CD14-positive monocyte (primary cell): ENCODE measurements at regions not wholly inside any gene's neighbourhood (a gene's known extent, or its start where the extent isn't known, plus 50 kb on each side); places are given as distances from the start of the nearest gene placed in this dataset.

Source experiments
- DNase-seq, 3 donors: peaks; one replicate each; pipeline ENCODE4 v3.0.0-alpha.2; 2011 to 2022
- H2AFZ ChIP-seq: 2 replicates; pipeline ENCODE4 v1.6.0; 2012; ENCODE audit warnings: mild to moderate bottlenecking, low read depth, low read length, inconsistent platforms; ENCODE audit not compliant: insufficient read depth, poor library complexity, severe bottlenecking
- H3K27ac ChIP-seq, 2 donors: 1 replicate in 1 of 2; 2 replicates in 1 of 2; pipeline ENCODE4 v1.5.1; 2012 to 2013; ENCODE audit warnings: low read length in 2 of 2, control low read depth in 1 of 2, inconsistent platforms in 1 of 2, low read depth in 1 of 2, mild to moderate bottlenecking in 1 of 2
- H3K27me3 ChIP-seq, 2 donors: one replicate each; pipeline versions ENCODE4 v1.6.0 to v1.6.1; 2011 to 2013; ENCODE audit warnings: low read length in 2 of 2; ENCODE audit not compliant: control insufficient read depth in 2 of 2, insufficient read depth in 2 of 2
- H3K36me3 ChIP-seq, 2 donors: replicated peaks in 1 of 2; 1 replicate in 1 of 2; 2 replicates in 1 of 2; pipeline versions ENCODE4 v1.5.1 to v1.6.1; 2012 to 2013; ENCODE audit warnings: low read length in 2 of 2, control low read depth in 1 of 2, inconsistent platforms in 1 of 2, mild to moderate bottlenecking in 1 of 2; ENCODE audit not compliant: insufficient read depth in 2 of 2, control insufficient read depth in 1 of 2
- H3K4me1 ChIP-seq, 2 donors: 1 replicate in 1 of 2; 2 replicates in 1 of 2; pipeline versions ENCODE4 v1.5.1 to v1.6.1; 2012 to 2013; ENCODE audit warnings: low read length in 2 of 2, control low read depth in 1 of 2, inconsistent platforms in 1 of 2, mild to moderate bottlenecking in 1 of 2, moderate library complexity in 1 of 2; ENCODE audit not compliant: insufficient read depth in 2 of 2, control insufficient read depth in 1 of 2
- H3K4me2 ChIP-seq: replicated peaks from 2 replicates; pipeline ENCODE3; 2012; ENCODE audit warnings: low read length, moderate library complexity, mild to moderate bottlenecking; ENCODE audit not compliant: poor library complexity, severe bottlenecking; ENCODE audit errors: extremely low read depth
- H3K4me3 ChIP-seq, 3 experiments: fragments of 200-600 bp in 1 of 3; sonication (generic) in 1 of 3; replicated peaks in 1 of 3; 1 replicate in 2 of 3; 2 replicates in 1 of 3; pipeline ENCODE4 v1.5.1; 2011 to 2013; ENCODE audit warnings: low read length in 3 of 3, mild to moderate bottlenecking in 3 of 3, control low read depth in 2 of 3, low read depth in 2 of 3, inconsistent platforms in 1 of 3, moderate library complexity in 1 of 3
- H3K79me2 ChIP-seq: 2 replicates; pipeline ENCODE4 v1.6.0; 2012; ENCODE audit warnings: mild to moderate bottlenecking, control low read depth, inconsistent platforms, low read length, moderate library complexity; ENCODE audit not compliant: insufficient read depth
- H3K9ac ChIP-seq: 2 replicates; pipeline ENCODE4 v1.6.0; 2017; ENCODE audit warnings: low read length, mild to moderate bottlenecking; ENCODE audit not compliant: insufficient read depth, poor library complexity, severe bottlenecking
- H3K9me3 ChIP-seq, 2 donors: replicated peaks in 1 of 2; 1 replicate in 1 of 2; 2 replicates in 1 of 2; pipeline versions ENCODE4 v1.5.1 to v1.6.1; 2012 to 2013; ENCODE audit warnings: low read length in 2 of 2, control low read depth in 1 of 2; ENCODE audit not compliant: control insufficient read depth in 1 of 2, insufficient read depth in 1 of 2
- H4K20me1 ChIP-seq: 2 replicates; pipeline ENCODE4 v1.6.0; 2012; ENCODE audit warnings: mild to moderate bottlenecking, low read length, control low read depth, moderate library complexity; ENCODE audit not compliant: insufficient read depth
- H3K27ac Mint-ChIP-seq, 7 donors: one replicate each; pipeline ENCODE4 v1.8.0; 2020; ENCODE audit warnings: mild to moderate bottlenecking in 7 of 7, mixed read lengths in 7 of 7, moderate library complexity in 6 of 7, inconsistent platforms in 2 of 7
- H3K27me3 Mint-ChIP-seq, 3 donors: one replicate each; pipeline ENCODE4 v1.8.0; 2021 to 2022; ENCODE audit warnings: low read depth in 3 of 3, mild to moderate bottlenecking in 3 of 3, mixed read lengths in 3 of 3, moderate library complexity in 3 of 3, inconsistent platforms in 1 of 3
- H3K36me3 Mint-ChIP-seq, 2 donors: one replicate each; pipeline ENCODE4 v1.8.0; 2020; ENCODE audit warnings: mixed read lengths in 2 of 2, inconsistent platforms in 1 of 2, mild to moderate bottlenecking in 1 of 2
- H3K4me1 Mint-ChIP-seq: one replicate; pipeline ENCODE4 v1.8.0; 2020; ENCODE audit warnings: mild to moderate bottlenecking, mixed read lengths
- H3K4me3 Mint-ChIP-seq, 2 donors: one replicate each; pipeline ENCODE4 v1.8.0; 2020; ENCODE audit warnings: mild to moderate bottlenecking in 2 of 2, mixed read lengths in 2 of 2, moderate library complexity in 1 of 2
- H3K9me3 Mint-ChIP-seq, 7 donors: one replicate each; pipeline ENCODE4 v1.8.0; 2020 to 2022; ENCODE audit warnings: mixed read lengths in 7 of 7, mild to moderate bottlenecking in 6 of 7, moderate library complexity in 6 of 7, inconsistent platforms in 2 of 7
- WGBS: methylation state at CpG from one replicate; pipeline ENCODE4 v1.1.5; 2013; ENCODE audit warnings: missing lambda C conversion rate; ENCODE audit not compliant: insufficient coverage; 5-methylcytosine and 5-hydroxymethylcytosine counted together
- intact Hi-C, 2 donors: fragments of 100-400 bp; cut with micrococcal nuclease; formaldehyde crosslinking; loops; one replicate each; pipeline versions ENCODE4 v1.15.0 to v1.15.1; 2023
- TF ChIP-seq, protein P1 (sequence below): fragments of 200-600 bp; IDR thresholded peaks from one replicate; pipeline ENCODE4 v1.8.0; 2022; ENCODE audit warnings: antibody characterized with exemption, mild to moderate bottlenecking

DNA sequence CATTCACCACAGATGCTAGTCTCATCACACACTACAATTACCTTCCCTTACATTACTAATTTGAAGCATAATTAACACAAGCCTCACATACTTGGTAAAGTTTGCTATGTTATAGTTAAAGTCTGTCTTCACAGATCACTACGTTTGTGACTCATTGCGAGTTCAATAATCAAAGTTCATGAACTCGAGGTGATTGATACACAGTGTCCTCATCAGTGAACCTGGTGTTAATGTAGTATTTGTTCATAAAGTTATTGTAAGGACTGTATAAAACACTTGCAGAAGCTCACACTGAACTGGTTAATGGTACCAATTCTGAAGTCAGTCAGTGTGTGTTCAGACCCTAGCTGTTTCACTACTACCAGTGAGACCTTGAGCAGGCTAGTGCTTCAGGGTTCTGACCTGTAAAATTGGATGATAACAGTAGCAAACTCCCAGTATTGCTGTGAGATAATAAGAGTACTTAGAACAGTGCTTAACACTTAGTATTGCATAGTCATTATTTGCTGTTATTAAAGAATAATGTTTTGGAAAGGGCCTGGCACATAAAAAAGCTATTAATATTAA lies 313.3 kb downstream of the LIG4 start:
- TF ChIP-seq, protein P1, sequence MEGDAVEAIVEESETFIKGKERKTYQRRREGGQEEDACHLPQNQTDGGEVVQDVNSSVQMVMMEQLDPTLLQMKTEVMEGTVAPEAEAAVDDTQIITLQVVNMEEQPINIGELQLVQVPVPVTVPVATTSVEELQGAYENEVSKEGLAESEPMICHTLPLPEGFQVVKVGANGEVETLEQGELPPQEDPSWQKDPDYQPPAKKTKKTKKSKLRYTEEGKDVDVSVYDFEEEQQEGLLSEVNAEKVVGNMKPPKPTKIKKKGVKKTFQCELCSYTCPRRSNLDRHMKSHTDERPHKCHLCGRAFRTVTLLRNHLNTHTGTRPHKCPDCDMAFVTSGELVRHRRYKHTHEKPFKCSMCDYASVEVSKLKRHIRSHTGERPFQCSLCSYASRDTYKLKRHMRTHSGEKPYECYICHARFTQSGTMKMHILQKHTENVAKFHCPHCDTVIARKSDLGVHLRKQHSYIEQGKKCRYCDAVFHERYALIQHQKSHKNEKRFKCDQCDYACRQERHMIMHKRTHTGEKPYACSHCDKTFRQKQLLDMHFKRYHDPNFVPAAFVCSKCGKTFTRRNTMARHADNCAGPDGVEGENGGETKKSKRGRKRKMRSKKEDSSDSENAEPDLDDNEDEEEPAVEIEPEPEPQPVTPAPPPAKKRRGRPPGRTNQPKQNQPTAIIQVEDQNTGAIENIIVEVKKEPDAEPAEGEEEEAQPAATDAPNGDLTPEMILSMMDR: no peak
- H3K4me1 Mint-ChIP-seq: no peaks in the 10 kb centered on the region
- Histone ChIP-seq H3K27ac (no peak overlapping the region), H2AFZ (no peak overlapping the region), H3K9me3 (peaks cover 0 to 7% of the 10 kb centered on the region in 2 donors), H3K27me3 (no peaks in the 10 kb centered on the region), H3K4me1 (no peaks in the 10 kb centered on the region), H3K79me2 (no peaks in the 10 kb centered on the region), H3K9ac (no peak overlapping the region), H3K4me2 (no peak overlapping the region), H3K4me3 (no peak overlapping the region), H3K36me3 (no peaks in the 10 kb centered on the region), H4K20me1 (no peaks in the 10 kb centered on the region)
- no peak overlapping the region for H3K27ac Mint-ChIP-seq
- H3K27me3 Mint-ChIP-seq: no peaks in the 10 kb centered on the region
- WGBS: 89% methylated on average over 3 of the region's 3 CpGs
- H3K36me3 Mint-ChIP-seq: no peaks in the 10 kb centered on the region
- H3K9me3 Mint-ChIP-seq: peaks cover 0 to 11% (median 6%) of the 10 kb centered on the region in 7 donors
- intact Hi-C loops: no loop called here
- DNase-seq: no peak
- H3K4me3 Mint-ChIP-seq: no peak overlapping the region

DNA sequence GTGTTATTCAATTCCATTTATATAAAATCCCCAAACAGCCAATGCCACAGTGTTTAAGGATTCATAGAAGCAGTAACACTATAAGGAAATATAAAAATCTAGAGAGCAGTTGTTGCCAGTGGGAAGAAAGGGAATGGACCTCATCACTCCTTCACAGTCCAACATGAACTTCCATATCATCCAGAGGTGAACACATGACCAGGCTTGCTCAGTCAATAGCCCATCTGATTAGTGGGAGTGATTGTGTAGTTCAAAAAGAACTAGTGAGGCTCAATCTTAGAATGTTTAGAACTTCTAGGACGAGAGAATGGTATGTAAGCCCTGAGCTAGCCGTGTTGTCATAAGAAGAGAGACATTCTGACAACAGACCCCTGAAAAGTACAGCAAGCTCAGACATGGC lies 314.1 kb downstream of the LIG4 start:
- H3K4me1 Mint-ChIP-seq: no peaks in the 10 kb centered on the region
- TF ChIP-seq, protein P1: no peak
- no peak overlapping the region for H3K27ac Mint-ChIP-seq
- intact Hi-C loops: no loop called here
- Histone ChIP-seq H3K4me2 (no peak overlapping the region), H4K20me1 (no peaks in the 10 kb centered on the region), H3K4me3 (no peak overlapping the region), H3K9ac (no peak overlapping the region), H3K79me2 (no peaks in the 10 kb centered on the region), H3K36me3 (no peaks in the 10 kb centered on the region), H3K27ac (no peak overlapping the region), H3K27me3 (no peaks in the 10 kb centered on the region), H3K4me1 (no peaks in the 10 kb centered on the region), H3K9me3 (peaks cover 0 to 12% of the 10 kb centered on the region in 2 donors), H2AFZ (no peak overlapping the region)
- peaks cover 2 to 20% (median 9%) of the 10 kb centered on the region in 7 donors for H3K9me3 Mint-ChIP-seq
- H3K27me3 Mint-ChIP-seq: no peaks in the 10 kb centered on the region
- no peaks in the 10 kb centered on the region for H3K36me3 Mint-ChIP-seq
- no peak for DNase-seq
- H3K4me3 Mint-ChIP-seq: no peak overlapping the region
- WGBS: 78% methylated on average over 2 of the region's 2 CpGs
